OCI-LY1 (cell line): ENCODE measurements at regions not wholly inside any gene's neighbourhood (a gene's known extent, or its start where the extent isn't known, plus 50 kb on each side); places are given as distances from the start of the nearest gene placed in this dataset.
"Not testable (repeated sequence)": the region's sequence is repeated elsewhere in the genome, so short reads cannot be mapped to it uniquely, and the experiment has no call there.

ENCODE experiments used
- H2AFZ ChIP-seq: fragments of 200-600 bp; sonication (generic), shearing (Covaris generic); 2 replicates; pipeline ENCODE4 v1.6.0; 2014; ENCODE audit warnings: antibody characterized with exemption, mild to moderate bottlenecking, low read length
- H3F3A ChIP-seq: fragments of 200-600 bp; sonication (generic), shearing (Covaris generic); 2 replicates; pipeline ENCODE4 v1.6.0; 2014; ENCODE audit warnings: mild to moderate bottlenecking, antibody characterized with exemption, low read length, moderate library complexity; ENCODE audit not compliant: insufficient read depth
- H3K27ac ChIP-seq: fragments of 200-600 bp; sonication (generic); 2 replicates; pipeline ENCODE4 v1.5.1; 2014; ENCODE audit warnings: low read length, mixed run types, mild to moderate bottlenecking, low read depth; ENCODE audit not compliant: poor library complexity, severe bottlenecking
- H3K27me3 ChIP-seq: fragments of 200-600 bp; sonication (generic); 2 replicates; pipeline ENCODE4 v1.6.0; 2014; ENCODE audit warnings: antibody characterized with exemption, mild to moderate bottlenecking, low read length, moderate library complexity; ENCODE audit not compliant: insufficient read depth
- H3K36me3 ChIP-seq: fragments of 200-600 bp; sonication (generic); 2 replicates; pipeline ENCODE4 v1.6.1; 2014; ENCODE audit warnings: mild to moderate bottlenecking, antibody characterized with exemption, low read length, moderate library complexity, mixed read lengths; ENCODE audit not compliant: insufficient read depth
- H3K4me1 ChIP-seq: fragments of 200-600 bp; sonication (generic); 2 replicates; pipeline ENCODE4 v1.5.1; 2014; ENCODE audit warnings: mild to moderate bottlenecking, low read length, moderate library complexity; ENCODE audit not compliant: insufficient read depth, severe bottlenecking
- H3K4me2 ChIP-seq: fragments of 200-600 bp; sonication (generic), shearing (Covaris generic); 2 replicates; pipeline ENCODE4 v1.6.1; 2014; ENCODE audit warnings: low read length
- H3K4me3 ChIP-seq: fragments of 200-600 bp; sonication (generic); 2 replicates; pipeline ENCODE4 v1.5.1; 2014; ENCODE audit warnings: low read length, low read depth, mild to moderate bottlenecking, mixed read lengths; ENCODE audit not compliant: poor library complexity, severe bottlenecking
- H3K79me2 ChIP-seq: fragments of 200-600 bp; shearing (Covaris generic); 2 replicates; pipeline ENCODE4 v1.6.1; 2016; ENCODE audit warnings: mixed run types, low read length, mixed read lengths; ENCODE audit not compliant: insufficient read depth
- H3K9ac ChIP-seq: fragments of 200-600 bp; sonication (generic), shearing (Covaris generic); 2 replicates; pipeline ENCODE4 v1.6.1; 2014; ENCODE audit warnings: mild to moderate bottlenecking, low read length, mixed read lengths
- H3K9me2 ChIP-seq: fragments of 200-600 bp; sonication (generic), shearing (Covaris generic); 2 replicates; pipeline ENCODE4 v1.6.1; 2014; ENCODE audit warnings: low read depth, mild to moderate bottlenecking, low read length, mixed read lengths
- H3K9me3 ChIP-seq: fragments of 200-600 bp; shearing (Covaris generic); 2 replicates; pipeline ENCODE4 v1.6.1; 2014; ENCODE audit warnings: low read length, mixed read lengths
- H4K20me1 ChIP-seq: fragments of 200-600 bp; sonication (generic), shearing (Covaris generic); 2 replicates; pipeline ENCODE4 v1.6.0; 2016; ENCODE audit warnings: mild to moderate bottlenecking, low read length; ENCODE audit not compliant: insufficient read depth
- CTCF ChIP-seq: fragments of 200-600 bp; sonication (generic), shearing (Covaris generic); IDR thresholded peaks from 2 replicates; pipeline ENCODE4 v1.5.1; 2017; ENCODE audit warnings: mild to moderate bottlenecking, antibody characterized with exemption, low read length, moderate library complexity, mixed read lengths
- EZH2 ChIP-seq: fragments of 200-600 bp; sonication (generic), shearing (Covaris generic); IDR thresholded peaks from 2 replicates; pipeline ENCODE4 v1.8.0; 2017; ENCODE audit warnings: borderline replicate concordance, mixed run types, mild to moderate bottlenecking, antibody characterized with exemption, low read length, moderate library complexity, mixed read lengths

DNA sequence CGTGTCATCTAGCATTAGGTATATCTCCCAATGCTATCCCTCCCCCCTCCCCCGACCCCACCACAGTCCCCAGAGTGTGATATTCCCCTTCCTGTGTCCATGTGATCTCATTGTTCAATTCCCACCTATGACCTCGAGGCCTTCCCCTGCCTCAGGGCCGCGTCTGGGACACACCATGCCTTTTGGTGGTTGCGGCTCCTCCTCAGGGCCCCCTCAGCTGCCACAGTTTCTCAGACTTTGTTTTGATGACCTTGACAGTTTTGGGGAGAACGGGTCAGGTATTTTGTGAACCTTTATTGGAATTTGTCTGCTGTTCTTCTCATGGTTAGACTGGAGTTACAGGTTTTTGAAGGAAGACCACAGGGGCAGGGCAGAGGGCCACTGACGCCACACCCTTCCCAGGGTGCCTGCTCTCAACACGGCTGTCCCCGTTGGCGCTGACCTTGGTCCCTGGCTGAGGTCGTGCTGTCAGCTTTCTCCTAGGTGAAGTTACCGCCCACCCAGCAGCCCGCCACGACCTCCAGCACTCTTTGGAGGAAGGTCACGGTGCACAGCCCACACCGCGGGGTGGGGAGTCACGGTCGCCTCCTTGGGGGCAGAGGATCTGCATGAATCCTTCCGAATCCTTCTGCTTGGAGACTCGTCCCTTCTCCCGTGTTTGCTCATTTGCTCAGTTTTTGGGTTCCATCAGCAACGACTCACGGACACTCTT lies 130.5 kb downstream of the KIF26A start:
- Histone ChIP-seq H2AFZ (no peak overlapping the region), H4K20me1 (no peaks in the 10 kb centered on the region), H3K4me1 (no peaks in the 10 kb centered on the region), H3K9ac (no peak overlapping the region), H3F3A (no peaks in the 10 kb centered on the region), H3K9me3 (no peaks in the 10 kb centered on the region), H3K4me2 (no peak overlapping the region), H3K4me3 (no peak overlapping the region), H3K36me3 (no peaks in the 10 kb centered on the region), H3K9me2 (no peaks in the 10 kb centered on the region), H3K27me3 (no peaks in the 10 kb centered on the region; the same call in 1 of the 2 replicates), H3K79me2 (no peaks in the 10 kb centered on the region), H3K27ac (no peak overlapping the region)
- TF ChIP-seq CTCF (no peak), EZH2 (no peak)

GRCh38 chr14:104269511-104270241 lies 131.3 kb downstream of the KIF26A start:
- H3K9ac ChIP-seq, H3K4me2 ChIP-seq, H2AFZ ChIP-seq, H4K20me1 ChIP-seq, H3K79me2 ChIP-seq, H3K27ac ChIP-seq, H3K4me1 ChIP-seq, H3K9me3 ChIP-seq, H3F3A ChIP-seq, H3K4me3 ChIP-seq, H3K36me3 ChIP-seq, H3K9me2 ChIP-seq, H3K27me3 ChIP-seq: not testable (repeated sequence)

GRCh38 chr14:104271391-104271790 lies 133.0 kb downstream of the KIF26A start:
- H3K9ac ChIP-seq = no peak overlapping the region
- H3F3A ChIP-seq = no peaks in the 10 kb centered on the region
- no peaks in the 10 kb centered on the region for H3K9me3 ChIP-seq
- no peak overlapping the region for H3K27ac ChIP-seq
- H3K4me1 ChIP-seq = no peaks in the 10 kb centered on the region
- no peaks in the 10 kb centered on the region for H3K9me2 ChIP-seq
- H3K4me2 ChIP-seq = no peak overlapping the region
- no peaks in the 10 kb centered on the region for H4K20me1 ChIP-seq
- H3K36me3 ChIP-seq = no peaks in the 10 kb centered on the region
- H3K27me3 ChIP-seq = no peaks in the 10 kb centered on the region; the same call in 1 of the 2 replicates
- H2AFZ ChIP-seq = no peak overlapping the region
- no peak overlapping the region for H3K4me3 ChIP-seq
- TF ChIP-seq CTCF (no peak), EZH2 (no peak)
- H3K79me2 ChIP-seq = no peaks in the 10 kb centered on the region
